HG02973 (cell line): ENCODE measurements at regions not wholly inside any gene's neighbourhood (a gene's known extent, or its start where the extent isn't known, plus 50 kb on each side); places are given as distances from the start of the nearest gene placed in this dataset.
"Not testable (repeated sequence)": the region's sequence is repeated elsewhere in the genome, so short reads cannot be mapped to it uniquely, and the experiment has no call there.

ENCODE experiments used
- ATAC-seq: cut with Tn5 transposase; IDR thresholded peaks from one replicate; pipeline ENCODE4 v1.9.1; 2021; ENCODE audit warnings: moderate library complexity; ENCODE audit not compliant: unreplicated experiment

DNA sequence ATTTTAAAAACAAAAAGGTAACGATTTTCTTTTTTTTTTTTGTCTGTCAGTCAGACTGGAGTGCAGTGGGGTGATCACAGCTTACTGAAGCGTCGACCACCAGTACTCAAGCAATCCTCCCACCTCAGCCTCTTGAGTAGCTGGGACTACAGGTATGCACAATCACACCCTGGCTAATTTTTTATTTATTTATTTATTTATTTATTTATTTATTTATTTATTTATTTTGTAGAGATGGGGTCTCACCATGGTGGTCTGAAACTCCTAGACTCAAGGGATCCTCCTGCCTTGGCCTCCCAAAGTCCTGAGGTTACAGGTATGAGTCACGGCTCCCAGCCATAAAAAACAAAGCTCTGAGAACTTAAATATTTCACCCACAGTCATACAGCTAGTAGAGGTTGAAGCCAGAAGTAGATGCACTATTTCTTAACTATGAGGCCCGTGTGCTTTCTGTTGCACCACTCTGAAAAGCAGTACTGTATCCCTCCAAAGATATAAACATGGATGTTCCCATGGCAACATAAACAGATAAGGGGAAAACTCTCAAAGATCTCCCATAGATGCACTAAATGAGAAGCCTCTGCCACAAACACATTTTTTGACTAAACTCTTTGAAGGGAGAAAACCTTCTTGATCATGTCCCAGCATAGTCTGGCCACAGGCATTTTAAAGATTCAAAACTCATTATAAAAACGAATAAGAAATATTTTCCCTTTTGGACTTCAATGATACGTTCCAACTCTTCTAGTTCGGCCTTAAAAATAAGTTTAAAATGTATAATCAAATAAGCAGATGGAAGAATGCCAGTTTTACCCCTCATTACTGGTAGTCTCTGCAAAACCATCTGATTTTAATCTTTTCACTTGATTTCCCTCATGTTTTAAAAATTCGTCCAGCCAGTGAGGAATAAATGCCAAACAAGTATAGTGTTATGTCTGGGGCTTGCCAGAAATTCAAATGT is 162.3 kb upstream of the ARHGEF26 start:
- ATAC-seq: no peak

GRCh38 chr3:153960458-153961074 is 160.6 kb upstream of the ARHGEF26 start:
- ATAC-seq: no peak

- ATAC-seq: no peak
Observed at GRCh38 chr3:153961494-153961893, 159.7 kb upstream of the ARHGEF26 start.

DNA sequence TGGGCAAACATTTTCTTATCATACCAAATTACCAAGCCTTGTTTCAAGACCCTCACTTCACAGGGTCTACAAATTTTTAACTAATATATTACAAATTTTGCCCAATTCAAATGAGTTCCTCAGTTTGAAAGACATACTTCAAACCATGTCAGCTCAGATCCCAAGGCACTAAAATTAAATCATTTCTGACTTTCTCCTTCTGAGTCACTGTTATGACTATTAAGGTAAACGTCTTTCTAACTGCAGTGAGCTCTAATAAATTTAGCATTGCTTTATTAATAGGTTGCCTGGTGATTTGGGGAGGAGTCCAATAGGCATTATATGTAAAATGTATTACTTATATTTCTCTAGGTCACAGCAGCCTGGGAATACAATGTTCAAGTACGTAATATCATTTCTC is 158.2 kb upstream of the ARHGEF26 start:
- ATAC-seq: no peak

DNA sequence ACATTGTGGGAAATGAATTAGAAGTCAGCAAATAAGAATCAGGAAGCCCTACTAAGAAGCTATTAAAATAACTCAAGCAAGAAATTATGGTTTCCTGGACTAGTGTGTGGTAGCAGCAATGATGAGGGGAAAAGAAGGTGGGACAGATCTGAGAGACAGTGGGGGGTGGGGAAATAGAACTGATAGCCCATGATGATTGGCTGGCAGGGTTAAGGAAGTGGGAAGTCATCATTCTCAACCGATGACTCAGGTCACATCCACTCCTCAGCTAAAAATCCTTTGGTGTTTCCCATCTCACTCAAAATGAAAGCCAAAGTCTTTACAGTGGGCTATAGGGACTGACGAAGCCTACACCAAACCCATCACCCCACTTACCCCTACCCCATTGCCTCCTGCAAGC is 153.9 kb upstream of the ARHGEF26 start:
- ATAC-seq: no peak

DNA sequence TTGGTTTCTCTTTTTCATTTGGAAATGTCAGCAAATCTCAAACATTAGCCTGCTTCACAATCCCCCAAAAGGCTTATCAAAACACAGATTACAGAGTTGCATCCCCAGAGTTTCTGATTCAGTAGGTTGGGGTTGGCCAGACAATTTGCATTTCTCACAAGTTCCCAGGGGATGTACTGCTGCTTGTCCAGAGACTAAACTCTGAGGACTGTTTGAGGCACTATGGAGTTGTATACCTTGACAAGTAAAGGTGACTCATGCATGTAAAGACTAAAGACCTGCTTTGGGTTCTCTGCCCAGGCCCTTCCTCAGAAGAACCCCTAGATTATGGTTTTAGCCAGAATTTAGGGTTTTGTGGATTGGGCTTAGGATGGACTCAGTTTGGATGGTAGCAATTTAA is 151.1 kb upstream of the ARHGEF26 start:
- peak; percentile 41 for ATAC-seq

- no peak for ATAC-seq
Observed at GRCh38 chr3:153970741-153971347, 150.3 kb upstream of the ARHGEF26 start.

GRCh38 chr3:153972862-153973261 is 148.3 kb upstream of the ARHGEF26 start:
- peak; percentile 63 for ATAC-seq

- ATAC-seq: peak; percentile 59
Observed at GRCh38 chr3:153973722-153974265, 147.4 kb upstream of the ARHGEF26 start.

GRCh38 chr3:153974614-153975013 is 146.6 kb upstream of the ARHGEF26 start:
- no peak for ATAC-seq

DNA sequence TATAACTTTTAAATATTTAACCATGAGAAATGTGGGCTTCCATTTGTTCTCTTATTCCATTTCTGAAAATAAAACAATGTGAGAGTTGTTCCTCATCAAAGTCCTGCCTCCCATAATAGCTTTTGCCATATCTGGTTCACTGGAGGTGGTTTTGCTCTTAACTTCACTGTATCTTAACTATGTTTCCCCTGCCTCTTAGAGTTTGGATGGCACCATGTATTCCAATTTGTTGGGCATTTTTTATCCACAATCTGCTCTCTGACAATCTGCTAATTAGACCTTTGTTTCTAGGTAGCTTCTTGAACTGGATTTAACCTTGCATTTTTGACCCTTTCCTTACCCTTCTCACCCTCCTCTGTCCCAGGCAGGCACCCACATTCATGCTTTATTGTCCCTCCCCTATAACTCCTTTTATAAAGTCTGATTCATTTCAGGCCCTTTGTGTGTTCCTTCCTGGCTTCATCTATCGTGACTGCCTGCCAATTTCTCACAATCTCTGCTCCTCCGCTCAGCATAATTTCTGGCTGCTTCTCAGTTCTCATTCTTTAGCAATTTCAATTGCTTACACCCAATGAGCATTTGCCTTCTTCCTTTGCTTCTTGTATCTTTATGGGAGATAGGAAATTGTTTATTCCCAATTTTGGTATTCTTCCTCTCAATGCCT is 144.2 kb upstream of the ARHGEF26 start:
- no peak for ATAC-seq

GRCh38 chr3:153978006-153978405 is 143.2 kb upstream of the ARHGEF26 start:
- ATAC-seq: no peak

DNA sequence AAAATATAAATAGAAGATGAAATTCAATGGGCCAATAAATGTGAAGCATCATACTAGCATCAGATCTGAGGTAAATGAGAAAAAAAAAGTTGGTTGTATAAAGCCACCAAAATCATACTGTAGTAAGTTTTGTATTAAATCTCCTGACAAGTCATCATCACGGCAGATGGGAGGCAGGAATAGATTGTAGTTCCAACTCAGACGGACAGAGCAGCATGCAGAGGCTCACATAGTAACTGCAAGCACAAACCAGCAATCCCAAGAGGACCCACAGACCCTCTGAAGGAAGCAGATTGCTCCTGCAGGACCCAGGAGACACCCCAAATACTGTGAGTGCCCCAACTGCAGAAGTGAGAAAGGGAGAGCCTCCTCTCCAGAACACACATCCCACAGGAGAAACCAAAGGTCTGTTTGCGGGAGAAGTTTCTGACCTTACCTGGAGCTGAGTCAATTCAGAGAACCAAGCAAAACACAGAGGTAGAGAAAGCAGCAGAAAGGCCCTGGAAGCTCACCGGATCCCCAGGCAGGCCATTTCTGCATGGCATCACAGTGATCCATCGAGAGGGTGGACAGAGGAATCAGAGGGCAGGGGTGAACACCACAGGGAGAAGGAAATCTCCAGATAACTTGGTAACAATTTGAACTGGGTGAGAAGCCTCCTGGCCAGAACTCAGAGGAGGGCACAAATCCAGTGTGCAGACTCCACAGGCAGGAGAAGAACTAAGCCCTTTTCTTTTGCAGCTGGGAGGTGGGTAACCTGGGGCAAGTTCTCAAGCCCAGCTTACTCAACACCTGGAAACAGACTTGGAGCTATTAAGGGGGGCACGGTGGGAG is 141.6 kb upstream of the ARHGEF26 start:
- ATAC-seq: no peak

DNA sequence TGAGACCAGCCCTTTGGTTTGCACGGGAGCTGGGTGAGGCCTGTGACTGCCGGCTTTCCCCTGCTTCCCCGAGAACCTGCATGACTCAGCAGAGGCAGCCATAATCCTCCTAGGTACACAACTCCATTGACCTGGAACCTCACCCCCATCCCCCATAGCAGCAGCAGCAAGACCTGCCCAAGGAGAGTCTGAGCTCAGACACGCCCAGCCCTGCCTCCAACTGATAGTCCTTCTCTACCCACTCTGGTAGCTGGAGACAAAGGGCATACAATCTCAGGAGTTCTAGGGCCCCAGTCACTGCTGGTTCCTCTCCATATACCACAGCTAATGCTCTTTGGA is 141.0 kb upstream of the ARHGEF26 start:
- ATAC-seq: no peak

DNA sequence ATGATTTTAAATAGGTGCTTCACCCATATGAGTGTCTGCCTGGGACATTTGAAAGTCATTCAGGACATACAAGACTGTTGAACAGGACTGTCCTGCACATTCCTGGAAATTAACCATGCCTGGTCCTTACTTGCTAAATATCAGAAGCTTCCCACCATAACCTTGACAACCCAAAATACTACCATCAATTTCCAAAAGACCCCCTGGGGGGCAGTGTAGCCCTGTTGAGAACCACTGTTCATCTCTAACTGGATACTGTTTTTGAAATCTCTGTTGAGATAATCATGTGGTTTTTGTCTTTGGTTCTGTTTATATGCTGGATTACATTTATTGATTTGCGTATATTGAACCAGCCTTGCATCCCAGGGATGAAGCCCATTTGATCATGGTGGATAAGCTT is 123.8 kb upstream of the ARHGEF26 start:
- ATAC-seq: not testable (repeated sequence)

DNA sequence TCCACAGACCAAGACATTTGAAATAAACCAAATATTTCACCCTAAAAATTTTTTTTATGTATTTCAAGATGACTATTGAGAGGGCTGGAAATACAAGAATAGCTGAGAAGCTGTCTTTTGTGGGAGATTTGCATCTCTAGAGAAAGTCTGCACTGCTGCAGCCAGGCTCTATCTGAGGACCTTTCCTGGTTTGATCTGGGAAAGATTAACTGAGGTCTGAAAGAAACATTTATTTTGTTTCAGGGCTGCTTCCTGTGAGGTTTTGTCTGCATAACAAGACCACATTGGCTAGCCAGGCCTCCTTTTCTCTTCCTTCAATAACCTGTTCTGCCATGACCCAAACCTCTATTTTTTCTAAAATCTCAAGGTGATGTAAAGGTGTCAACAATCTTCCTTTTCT is 117.5 kb upstream of the ARHGEF26 start:
- ATAC-seq: no peak

- no peak for ATAC-seq
Observed at GRCh38 chr3:154011036-154011435, 110.2 kb upstream of the ARHGEF26 start.

GRCh38 chr3:154013736-154014135 is 107.5 kb upstream of the ARHGEF26 start:
- ATAC-seq: no peak

- ATAC-seq: no peak
Observed at GRCh38 chr3:154015307-154015706, 105.9 kb upstream of the ARHGEF26 start.

DNA sequence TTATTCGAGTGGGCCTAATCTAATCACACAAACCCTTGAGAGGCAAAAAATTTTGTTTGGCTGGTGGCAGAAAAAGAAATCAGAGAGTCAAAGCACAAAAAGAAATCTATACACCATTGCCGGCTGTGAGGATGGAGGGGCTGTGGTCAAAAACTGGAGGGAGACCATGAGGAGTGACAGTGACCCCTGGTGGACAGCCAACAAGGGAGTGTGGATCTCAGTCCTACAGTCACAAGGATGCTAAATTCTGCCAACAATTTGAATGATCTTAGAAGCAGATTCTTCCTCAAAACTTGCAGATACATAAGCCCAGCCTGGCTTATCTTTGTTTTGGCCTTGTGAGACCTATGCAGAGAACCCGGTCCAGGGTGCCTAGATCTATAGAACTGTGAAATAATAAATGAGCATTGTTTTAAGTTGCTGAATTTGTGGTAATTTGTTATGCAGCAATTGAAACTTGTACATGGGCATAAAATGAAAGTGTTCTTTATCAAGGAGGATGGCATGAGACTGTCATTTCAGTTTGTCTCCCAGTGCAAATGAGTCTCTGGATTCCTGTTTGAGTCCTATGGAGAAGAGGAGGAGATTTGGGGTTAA is 103.0 kb upstream of the ARHGEF26 start:
- peak; percentile 93 for ATAC-seq
